ENCODE measurements at regions not wholly inside any gene's neighbourhood (a gene's known extent, or its start where the extent isn't known, plus 50 kb on each side); places are given as distances from the start of the nearest gene placed in this dataset.

GRCh38 chr3:76657909-76658308, 382.0 kb upstream of the ROBO2 start (continued):
- TF ChIP-seq MYNN (tag by site-specific recombination; IDR thresholded peaks at IDR 0.05; ENCODE audit: borderline replicate concordance) (no peak), ZNF140 (tag by site-specific recombination; IDR thresholded peaks at IDR 0.05) (peak; percentile 22; the same call in 1 of the 2 replicates), ZNF394 (tag by site-specific recombination; IDR thresholded peaks at IDR 0.05; ENCODE audit: borderline replicate concordance) (peak; percentile 75; the same call in 1 of the 2 replicates), ZXDB (tag by site-specific recombination; IDR thresholded peaks at IDR 0.05) (0 out of 2 replicates have a peak, but pooled peaks have one; percentile 19), ZNF16 (tag by site-specific recombination; IDR thresholded peaks at IDR 0.05; ENCODE audit: low read depth) (no peak), ZNF426 (tag by site-specific recombination; IDR thresholded peaks at IDR 0.05) (peak; percentile 69), ZNF843 (tag by site-specific recombination; IDR thresholded peaks at IDR 0.05) (no peak), ZBTB8A (tag by site-specific recombination; IDR thresholded peaks at IDR 0.05) (peak; percentile 39)

DNA sequence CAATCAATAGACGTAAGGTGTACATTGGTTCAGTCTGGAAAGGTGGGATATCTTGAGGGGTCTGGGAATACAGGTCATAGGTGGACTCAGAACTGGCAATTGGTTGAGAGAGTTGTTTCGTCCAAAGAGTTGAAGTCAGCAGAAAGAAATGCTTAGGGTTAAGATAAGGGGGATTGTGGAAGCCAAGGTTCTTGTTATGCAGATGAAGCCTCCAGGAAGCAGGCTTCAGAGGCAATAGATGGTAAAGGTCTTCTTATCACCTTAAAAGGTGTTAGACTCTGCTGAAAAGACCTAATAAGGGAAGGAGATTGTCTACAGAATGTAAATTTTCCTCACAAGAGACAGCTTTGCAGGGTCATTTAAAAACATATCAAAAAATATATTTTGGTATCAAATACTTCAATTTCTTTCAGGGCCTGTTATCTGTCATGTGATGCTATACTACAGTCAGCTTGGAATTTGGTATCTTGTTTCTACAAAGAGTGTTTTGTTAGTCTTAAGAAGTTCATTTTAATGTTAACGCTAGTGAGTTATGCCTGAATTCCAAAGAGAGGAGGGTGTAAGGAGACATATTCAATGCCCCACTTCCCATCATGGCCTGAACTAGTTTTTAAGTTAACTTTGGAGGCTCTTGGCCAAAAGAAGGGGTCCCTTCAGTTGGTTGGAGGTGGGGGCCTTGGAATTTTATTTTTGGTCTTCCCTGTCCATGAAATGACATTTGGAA, 378.2 kb upstream of the ROBO2 start:
- Histone ChIP-seq H3K9me3 (ENCODE audit: control insufficient read depth, insufficient read depth, low read depth, low read length) (no peaks in the 10 kb centered on the region), H3K4me3 (ENCODE audit: low read depth, low read length) (no peak overlapping the region), H3K4me1 (ENCODE audit: control insufficient read depth, insufficient read depth, low read length) (no peaks in the 10 kb centered on the region), H3K36me3 (ENCODE audit: control insufficient read depth in 2 of 2, insufficient read depth in 1 of 2, low read length in 2 of 2) (no peaks in the 10 kb centered on the region), H3K27ac (ENCODE audit: extremely low read depth, low read depth, low read length) (no peak overlapping the region)
- ChIA-PET CTCF (no interaction called here), POLR2A (no interaction called here)
- TF ChIP-seq BCL11A (tag by site-specific recombination; IDR thresholded peaks at IDR 0.05; ENCODE audit: low read depth) (no peak), ZNF138 (tag by site-specific recombination; IDR thresholded peaks at IDR 0.05; ENCODE audit: borderline replicate concordance) (no peak), HOXA7 (CRISPR knock-in tag; IDR thresholded peaks at IDR 0.05; ENCODE audit: borderline replicate concordance) (no peak), ZSCAN30 (tag by site-specific recombination; IDR thresholded peaks at IDR 0.05) (no peak), ZNF549 (tag by site-specific recombination; IDR thresholded peaks at IDR 0.05) (no peak), ZNF701 (tag by site-specific recombination; IDR thresholded peaks at IDR 0.05) (no peak), SP7 (tag by site-specific recombination; IDR thresholded peaks at IDR 0.05) (no peak), ZNF610 (tag by site-specific recombination; IDR thresholded peaks at IDR 0.05; ENCODE audit: borderline replicate concordance) (no peak), ZNF777 (tag by site-specific recombination; IDR thresholded peaks at IDR 0.05; ENCODE audit: borderline replicate concordance) (no peak), ZFP37 (tag by site-specific recombination; IDR thresholded peaks at IDR 0.05) (no peak), ZNF660 (tag by site-specific recombination; IDR thresholded peaks at IDR 0.05) (no peak), ZNF561 (tag by site-specific recombination; IDR thresholded peaks at IDR 0.05; ENCODE audit: borderline replicate concordance) (no peak), ZNF214 (tag by site-specific recombination; IDR thresholded peaks at IDR 0.05; ENCODE audit: borderline replicate concordance) (no peak), ZNF239 (tag by site-specific recombination; IDR thresholded peaks at IDR 0.05) (no peak), ZNF23 (tag by site-specific recombination; IDR thresholded peaks at IDR 0.05; ENCODE audit: borderline replicate concordance) (no peak)
- TF ChIP-seq, protein P1, sequence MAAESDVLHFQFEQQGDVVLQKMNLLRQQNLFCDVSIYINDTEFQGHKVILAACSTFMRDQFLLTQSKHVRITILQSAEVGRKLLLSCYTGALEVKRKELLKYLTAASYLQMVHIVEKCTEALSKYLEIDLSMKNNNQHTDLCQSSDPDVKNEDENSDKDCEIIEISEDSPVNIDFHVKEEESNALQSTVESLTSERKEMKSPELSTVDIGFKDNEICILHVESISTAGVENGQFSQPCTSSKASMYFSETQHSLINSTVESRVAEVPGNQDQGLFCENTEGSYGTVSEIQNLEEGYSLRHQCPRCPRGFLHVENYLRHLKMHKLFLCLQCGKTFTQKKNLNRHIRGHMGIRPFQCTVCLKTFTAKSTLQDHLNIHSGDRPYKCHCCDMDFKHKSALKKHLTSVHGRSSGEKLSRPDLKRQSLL (tag by site-specific recombination; IDR thresholded peaks at IDR 0.05), result no peak
- TF ChIP-seq, protein P2, sequence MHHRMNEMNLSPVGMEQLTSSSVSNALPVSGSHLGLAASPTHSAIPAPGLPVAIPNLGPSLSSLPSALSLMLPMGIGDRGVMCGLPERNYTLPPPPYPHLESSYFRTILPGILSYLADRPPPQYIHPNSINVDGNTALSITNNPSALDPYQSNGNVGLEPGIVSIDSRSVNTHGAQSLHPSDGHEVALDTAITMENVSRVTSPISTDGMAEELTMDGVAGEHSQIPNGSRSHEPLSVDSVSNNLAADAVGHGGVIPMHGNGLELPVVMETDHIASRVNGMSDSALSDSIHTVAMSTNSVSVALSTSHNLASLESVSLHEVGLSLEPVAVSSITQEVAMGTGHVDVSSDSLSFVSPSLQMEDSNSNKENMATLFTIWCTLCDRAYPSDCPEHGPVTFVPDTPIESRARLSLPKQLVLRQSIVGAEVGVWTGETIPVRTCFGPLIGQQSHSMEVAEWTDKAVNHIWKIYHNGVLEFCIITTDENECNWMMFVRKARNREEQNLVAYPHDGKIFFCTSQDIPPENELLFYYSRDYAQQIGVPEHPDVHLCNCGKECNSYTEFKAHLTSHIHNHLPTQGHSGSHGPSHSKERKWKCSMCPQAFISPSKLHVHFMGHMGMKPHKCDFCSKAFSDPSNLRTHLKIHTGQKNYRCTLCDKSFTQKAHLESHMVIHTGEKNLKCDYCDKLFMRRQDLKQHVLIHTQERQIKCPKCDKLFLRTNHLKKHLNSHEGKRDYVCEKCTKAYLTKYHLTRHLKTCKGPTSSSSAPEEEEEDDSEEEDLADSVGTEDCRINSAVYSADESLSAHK (tag by site-specific recombination; IDR thresholded peaks at IDR 0.05), result no peak
- TF ChIP-seq, protein P3, sequence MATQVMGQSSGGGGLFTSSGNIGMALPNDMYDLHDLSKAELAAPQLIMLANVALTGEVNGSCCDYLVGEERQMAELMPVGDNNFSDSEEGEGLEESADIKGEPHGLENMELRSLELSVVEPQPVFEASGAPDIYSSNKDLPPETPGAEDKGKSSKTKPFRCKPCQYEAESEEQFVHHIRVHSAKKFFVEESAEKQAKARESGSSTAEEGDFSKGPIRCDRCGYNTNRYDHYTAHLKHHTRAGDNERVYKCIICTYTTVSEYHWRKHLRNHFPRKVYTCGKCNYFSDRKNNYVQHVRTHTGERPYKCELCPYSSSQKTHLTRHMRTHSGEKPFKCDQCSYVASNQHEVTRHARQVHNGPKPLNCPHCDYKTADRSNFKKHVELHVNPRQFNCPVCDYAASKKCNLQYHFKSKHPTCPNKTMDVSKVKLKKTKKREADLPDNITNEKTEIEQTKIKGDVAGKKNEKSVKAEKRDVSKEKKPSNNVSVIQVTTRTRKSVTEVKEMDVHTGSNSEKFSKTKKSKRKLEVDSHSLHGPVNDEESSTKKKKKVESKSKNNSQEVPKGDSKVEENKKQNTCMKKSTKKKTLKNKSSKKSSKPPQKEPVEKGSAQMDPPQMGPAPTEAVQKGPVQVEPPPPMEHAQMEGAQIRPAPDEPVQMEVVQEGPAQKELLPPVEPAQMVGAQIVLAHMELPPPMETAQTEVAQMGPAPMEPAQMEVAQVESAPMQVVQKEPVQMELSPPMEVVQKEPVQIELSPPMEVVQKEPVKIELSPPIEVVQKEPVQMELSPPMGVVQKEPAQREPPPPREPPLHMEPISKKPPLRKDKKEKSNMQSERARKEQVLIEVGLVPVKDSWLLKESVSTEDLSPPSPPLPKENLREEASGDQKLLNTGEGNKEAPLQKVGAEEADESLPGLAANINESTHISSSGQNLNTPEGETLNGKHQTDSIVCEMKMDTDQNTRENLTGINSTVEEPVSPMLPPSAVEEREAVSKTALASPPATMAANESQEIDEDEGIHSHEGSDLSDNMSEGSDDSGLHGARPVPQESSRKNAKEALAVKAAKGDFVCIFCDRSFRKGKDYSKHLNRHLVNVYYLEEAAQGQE (tag by site-specific recombination; IDR thresholded peaks at IDR 0.05), result no peak
- TF ChIP-seq, protein P4, sequence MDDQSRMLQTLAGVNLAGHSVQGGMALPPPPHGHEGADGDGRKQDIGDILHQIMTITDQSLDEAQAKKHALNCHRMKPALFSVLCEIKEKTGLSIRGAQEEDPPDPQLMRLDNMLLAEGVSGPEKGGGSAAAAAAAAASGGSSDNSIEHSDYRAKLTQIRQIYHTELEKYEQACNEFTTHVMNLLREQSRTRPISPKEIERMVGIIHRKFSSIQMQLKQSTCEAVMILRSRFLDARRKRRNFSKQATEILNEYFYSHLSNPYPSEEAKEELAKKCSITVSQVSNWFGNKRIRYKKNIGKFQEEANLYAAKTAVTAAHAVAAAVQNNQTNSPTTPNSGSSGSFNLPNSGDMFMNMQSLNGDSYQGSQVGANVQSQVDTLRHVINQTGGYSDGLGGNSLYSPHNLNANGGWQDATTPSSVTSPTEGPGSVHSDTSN (CRISPR knock-in tag; IDR thresholded peaks at IDR 0.05), result no peak
